GM12878 (cell line): ENCODE measurements at regions not wholly inside any gene's neighbourhood (a gene's known extent, or its start where the extent isn't known, plus 50 kb on each side); places are given as distances from the start of the nearest gene placed in this dataset.

Experiments
- ATAC-seq: fragments of 200-7000 bp; cut with Tn5 transposase; 3 replicates; pipeline ENCODE4 v1.9.1; 2020; ENCODE audit warnings: mild to moderate bottlenecking, moderate library complexity
- BruUV-seq: library from RNA; stranded (reverse); fragments of 400-500 nt; replicated peaks from 2 replicates; lab custom pipeline; 2021; lab: Mats Ljungman, UMichigan
- CTCF ChIA-PET: fragments of 300-600 bp; sonication (Branson Sonifier 250); formaldehyde crosslinking; extraction: SDS; loops from one replicate; lab custom pipeline; 2021; ENCODE audit warnings: inconsistent platforms; lab: Yijun Ruan, JAX
- POLR2A ChIA-PET: fragments of 350-600 bp; formaldehyde crosslinking; extraction: SDS; loops from one replicate; lab custom pipeline; 2021; ENCODE audit warnings: inconsistent platforms; lab: Charles Lee
- RAD21 ChIA-PET: fragments of 300-600 bp; sonication (Branson Sonifier 250); formaldehyde crosslinking; loops from one replicate; lab custom pipeline; 2023; ENCODE audit warnings: antibody characterized with exemption; ENCODE audit not compliant: unreplicated experiment; lab: Charles Lee
- SMC1A ChIA-PET: fragments of 300-600 bp; sonication (Branson Sonifier 250); formaldehyde crosslinking; loops from one replicate; lab custom pipeline; 2023; ENCODE audit not compliant: unreplicated experiment, uncharacterized antibody; lab: Charles Lee
- DNase-seq: peaks from one replicate; pipeline ENCODE4 v3.0.0-alpha.2; 2011; ENCODE audit warnings: low read depth, low spot score
- FAIRE-seq: peaks from 3 replicates; lab custom pipeline; 2011; peaks lifted over from hg19 to GRCh38; lab: Jason Lieb, UNC
- H2AFZ ChIP-seq: 2 replicates; pipeline ENCODE4 v1.6.0; 2011; ENCODE audit warnings: low read depth, low read length, control low read depth; ENCODE audit not compliant: control insufficient read depth
- H3K27ac ChIP-seq: 2 replicates; pipeline ENCODE4 v1.5.1; 2011; ENCODE audit warnings: control low read depth; ENCODE audit not compliant: control insufficient read depth, insufficient read depth
- H3K27me3 ChIP-seq, 2 experiments: replicated peaks in 1 of 2; 2 replicates each; pipeline versions ENCODE4 v1.6.0 to v1.6.1; 2011; ENCODE audit warnings: low read length in 1 of 2; ENCODE audit not compliant: control insufficient read depth in 2 of 2, insufficient read depth in 2 of 2
- H3K36me3 ChIP-seq, 2 experiments: 2 replicates each; pipeline ENCODE4 v1.5.1; 2011; ENCODE audit warnings: low read length in 1 of 2; ENCODE audit not compliant: control insufficient read depth in 2 of 2, insufficient read depth in 2 of 2
- H3K4me1 ChIP-seq: 2 replicates; pipeline ENCODE4 v1.6.1; 2011; ENCODE audit warnings: mild to moderate bottlenecking, low read length, moderate library complexity, mixed read lengths; ENCODE audit not compliant: control insufficient read depth, insufficient read depth
- H3K4me2 ChIP-seq: 2 replicates; pipeline ENCODE4 v1.6.0; 2011; ENCODE audit warnings: control low read depth; ENCODE audit not compliant: control insufficient read depth, insufficient read depth
- H3K4me3 ChIP-seq: fragments of 200-600 bp; sonication (generic); 2 replicates; pipeline ENCODE4 v1.5.1; 2016
- H3K79me2 ChIP-seq: 2 replicates; pipeline ENCODE4 v1.6.0; 2011; ENCODE audit warnings: low read length; ENCODE audit not compliant: control insufficient read depth, insufficient read depth
- H3K9ac ChIP-seq: 2 replicates; pipeline ENCODE4 v1.8.0; 2011; ENCODE audit warnings: low read length, control low read depth, mixed read lengths; ENCODE audit not compliant: control insufficient read depth, insufficient read depth
- H3K9me3 ChIP-seq: replicated peaks from 3 replicates; pipeline ENCODE4 v1.5.1; 2011; ENCODE audit warnings: mild to moderate bottlenecking, low read length; ENCODE audit not compliant: control insufficient read depth, insufficient read depth
- H4K20me1 ChIP-seq: 2 replicates; pipeline ENCODE4 v1.6.0; 2011; ENCODE audit not compliant: control insufficient read depth, insufficient read depth
- CBX3 ChIP-seq: fragments of 200-600 bp; sonication (generic); IDR thresholded peaks from 2 replicates; pipeline ENCODE4 v1.6.1; 2016; ENCODE audit warnings: low read depth, borderline replicate concordance
- EP300 ChIP-seq, 2 experiments: fragments of 150-350 bp in 1 of 2; IDR thresholded peaks; 2 replicates each; pipeline ENCODE4 v1.6.1; 2011 to 2012; ENCODE audit warnings: low read depth in 2 of 2, low read length in 2 of 2, borderline replicate concordance in 1 of 2, improper control_type of control experiment in 1 of 2, inconsistent platforms in 1 of 2; ENCODE audit not compliant: control insufficient read depth in 1 of 2
- IKZF2 ChIP-seq, 2 experiments: fragments of 450-650 bp; IDR thresholded peaks; 2 replicates each; pipeline ENCODE4 v1.6.1; 2017; ENCODE audit warnings: mild to moderate bottlenecking in 2 of 2, moderate library complexity in 2 of 2
- MYB ChIP-seq: fragments of 150-350 bp; IDR thresholded peaks from 2 replicates; pipeline ENCODE4 v1.6.1; 2014; ENCODE audit warnings: mild to moderate bottlenecking, low read depth, low read length, borderline replicate concordance
- SIN3A ChIP-seq: IDR thresholded peaks from 2 replicates; pipeline ENCODE4 v1.6.1; 2012; ENCODE audit warnings: low read depth, low read length, improper control_type of control experiment
- SRF ChIP-seq, 2 experiments: IDR thresholded peaks; 2 replicates each; pipeline ENCODE4 v1.6.1; 2011; ENCODE audit warnings: low read depth in 2 of 2, low read length in 2 of 2, mild to moderate bottlenecking in 1 of 2, moderate library complexity in 1 of 2
- USF1 ChIP-seq: IDR thresholded peaks from 2 replicates; pipeline ENCODE4 v1.6.1; 2011; ENCODE audit warnings: borderline replicate concordance, low read depth, mild to moderate bottlenecking, moderate library complexity, mixed read lengths, low read length; ENCODE audit not compliant: insufficient read depth; ENCODE audit errors: extremely low read length
- WGBS: methylation state at CpG from one replicate; pipeline ENCODE4 v1.1.6; 2016; ENCODE audit warnings: low lambda C conversion rate; ENCODE audit not compliant: insufficient replicate concordance, insufficient coverage; ENCODE audit errors: missing lambda C conversion rate; 5-methylcytosine and 5-hydroxymethylcytosine counted together
- in situ Hi-C: fragments of 300-500 bp; cut with MboI; formaldehyde crosslinking; loops from 9 replicates; pipeline ENCODE4 v1.14.3; 2018; ENCODE audit warnings: mixed read lengths
- intact Hi-C: fragments of 100-400 bp; cut with micrococcal nuclease; formaldehyde crosslinking; loops from one replicate; pipeline ENCODE4 v1.14.2; 2022; ENCODE audit not compliant: unreplicated experiment
- TF ChIP-seq, protein P1 (sequence below): IDR thresholded peaks from 2 replicates; pipeline ENCODE4 v1.6.1; 2012; ENCODE audit warnings: low read depth, low read length, improper control_type of control experiment

DNA sequence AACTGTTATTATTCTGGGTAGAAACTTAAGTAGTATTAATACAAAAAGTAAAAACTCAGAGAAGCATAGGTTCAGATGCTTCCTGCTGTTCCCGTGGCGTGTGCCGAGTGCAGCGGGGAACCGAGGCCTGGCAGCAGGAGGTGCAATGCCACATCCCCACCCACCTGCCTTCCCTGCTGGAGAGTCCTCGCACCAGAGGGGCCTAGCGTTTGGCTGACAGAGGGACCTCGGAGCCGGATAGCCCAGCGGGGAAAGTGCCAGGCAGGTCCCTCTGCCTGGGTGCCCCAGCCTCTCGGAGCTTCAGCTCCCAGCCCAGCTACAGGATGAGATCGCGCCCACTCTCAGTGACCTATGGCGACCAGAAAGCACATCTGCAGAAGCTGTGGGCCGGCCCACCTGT is 169.6 kb upstream of the GSE1 start:
- ChIA-PET CTCF (interaction anchor here (3.6 kb wide), 1 partner anchor 173 kb away, joined by 19 read pairs; no protein-coding TSS in a partner anchor), POLR2A (no interaction called here), RAD21 (no interaction called here), SMC1A (no interaction called here)
- Histone ChIP-seq H3K36me3 (no peaks in the 10 kb centered on the region), H3K27me3 (no peaks in the 10 kb centered on the region; a peak in 1 of 4 replicates), H3K27ac (no peak overlapping the region), H3K4me2 (no peak overlapping the region), H3K9me3 (no peaks in the 10 kb centered on the region), H3K79me2 (no peaks in the 10 kb centered on the region), H3K9ac (no peak overlapping the region), H3K4me3 (no peak overlapping the region), H2AFZ (no peak overlapping the region), H4K20me1 (no peaks in the 10 kb centered on the region), H3K4me1 (peaks cover 14% of the 10 kb centered on the region)
- ATAC-seq (no peak), FAIRE-seq (no peak), DNase-seq (no peak)
- TF ChIP-seq SIN3A (no peak), EP300 (IDR thresholded peaks at IDR 0.05; ENCODE audit: borderline replicate concordance in 1 of 2, control insufficient read depth in 1 of 2, low read depth in 2 of 2, low read length in 2 of 2) (no peak), IKZF2 (IDR thresholded peaks at IDR 0.05) (no peak), MYB (no peak)
- TF ChIP-seq, protein P1, sequence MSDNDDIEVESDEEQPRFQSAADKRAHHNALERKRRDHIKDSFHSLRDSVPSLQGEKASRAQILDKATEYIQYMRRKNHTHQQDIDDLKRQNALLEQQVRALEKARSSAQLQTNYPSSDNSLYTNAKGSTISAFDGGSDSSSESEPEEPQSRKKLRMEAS, result no peak
- 65% methylated on average over 15 of the region's 15 CpGs for WGBS
- no TSS peak for BruUV-seq
- intact Hi-C loops, result loop anchor here (10.0 kb wide), 1 partner anchor 111 kb away; no protein-coding TSS in a partner anchor
- in situ Hi-C loops, result loop anchor here (25.0 kb wide), 1 partner anchor 169 kb away; the partner anchor contains the start of gene GSE1

- BruUV-seq, result no TSS peak
- ATAC-seq (no peak), FAIRE-seq (no peak), DNase-seq (no peak)
- RAD21 ChIA-PET, result interaction anchor here (0.9 kb wide), 1 partner anchor 108 kb away, joined by 3 read pairs; no protein-coding TSS in a partner anchor
- Histone ChIP-seq H3K27me3 (no peaks in the 10 kb centered on the region; a peak in 1 of 4 replicates), H3K27ac (no peak overlapping the region), H4K20me1 (no peaks in the 10 kb centered on the region), H2AFZ (no peak overlapping the region), H3K4me1 (peaks cover 26% of the 10 kb centered on the region), H3K9me3 (no peaks in the 10 kb centered on the region), H3K4me2 (no peak overlapping the region), H3K4me3 (no peak overlapping the region), H3K79me2 (no peaks in the 10 kb centered on the region), H3K36me3 (no peaks in the 10 kb centered on the region), H3K9ac (no peak overlapping the region)
- 25% methylated on average over 27 of the region's 27 CpGs for WGBS
- CTCF ChIA-PET, result interaction anchor here (0.8 to 3.2 kb wide), 2 partner anchors 112 to 171 kb away, joined by 3 to 16 read pairs; no protein-coding TSS in a partner anchor
- POLR2A ChIA-PET, result interaction anchor here (0.6 kb wide), 1 partner anchor 241 kb away, joined by 6 read pairs; no protein-coding TSS in a partner anchor
- in situ Hi-C loops, result loop anchor here (25.0 kb wide), 1 partner anchor 167 kb away; the partner anchor contains the start of gene GSE1
- SMC1A ChIA-PET, result no interaction called here
- TF ChIP-seq SRF (IDR thresholded peaks at IDR 0.05; ENCODE audit: low read depth in 2 of 2, low read length in 2 of 2) (no peak), CBX3 (no peak), USF1 (no peak)
- intact Hi-C loops, result loop anchor here (10.0 kb wide), 1 partner anchor 110 kb away; no protein-coding TSS in a partner anchor
Observed at GRCh38 chr16:85445064-85445778, 167.9 kb upstream of the GSE1 start.
